ENCODE measurements at regions not wholly inside any gene's neighbourhood (a gene's known extent, or its start where the extent isn't known, plus 50 kb on each side); places are given as distances from the start of the nearest gene placed in this dataset.

DNA sequence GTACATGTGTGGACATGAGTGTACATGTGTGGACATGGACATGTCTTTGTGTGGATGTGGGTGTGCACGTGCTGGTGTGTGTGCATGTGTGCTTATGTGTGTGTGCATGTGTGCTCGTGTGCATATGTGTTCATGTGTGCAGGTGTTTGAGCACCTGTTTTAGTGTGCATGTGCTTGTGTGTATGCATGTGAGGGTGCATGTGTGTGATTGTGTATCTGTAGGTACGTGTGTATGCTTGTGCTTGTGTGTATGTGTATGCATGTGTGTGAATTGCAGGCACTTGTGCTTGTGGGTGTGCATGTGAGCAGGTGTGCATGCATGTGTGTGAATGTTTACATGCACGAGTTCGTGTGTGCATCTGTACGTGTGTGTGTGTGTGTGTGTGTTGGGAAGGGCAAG, 300.6 kb upstream of the EEF2KMT start:
- TF ChIP-seq, protein P1, sequence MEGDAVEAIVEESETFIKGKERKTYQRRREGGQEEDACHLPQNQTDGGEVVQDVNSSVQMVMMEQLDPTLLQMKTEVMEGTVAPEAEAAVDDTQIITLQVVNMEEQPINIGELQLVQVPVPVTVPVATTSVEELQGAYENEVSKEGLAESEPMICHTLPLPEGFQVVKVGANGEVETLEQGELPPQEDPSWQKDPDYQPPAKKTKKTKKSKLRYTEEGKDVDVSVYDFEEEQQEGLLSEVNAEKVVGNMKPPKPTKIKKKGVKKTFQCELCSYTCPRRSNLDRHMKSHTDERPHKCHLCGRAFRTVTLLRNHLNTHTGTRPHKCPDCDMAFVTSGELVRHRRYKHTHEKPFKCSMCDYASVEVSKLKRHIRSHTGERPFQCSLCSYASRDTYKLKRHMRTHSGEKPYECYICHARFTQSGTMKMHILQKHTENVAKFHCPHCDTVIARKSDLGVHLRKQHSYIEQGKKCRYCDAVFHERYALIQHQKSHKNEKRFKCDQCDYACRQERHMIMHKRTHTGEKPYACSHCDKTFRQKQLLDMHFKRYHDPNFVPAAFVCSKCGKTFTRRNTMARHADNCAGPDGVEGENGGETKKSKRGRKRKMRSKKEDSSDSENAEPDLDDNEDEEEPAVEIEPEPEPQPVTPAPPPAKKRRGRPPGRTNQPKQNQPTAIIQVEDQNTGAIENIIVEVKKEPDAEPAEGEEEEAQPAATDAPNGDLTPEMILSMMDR (conservative IDR thresholded peaks at IDR 0.05; ENCODE audit: low read length), result no peak
- TF ChIP-seq EZH2phosphoT487 (IDR thresholded peaks at IDR 0.05; ENCODE audit: borderline replicate concordance, low read depth, low read length), result no peak
